Fibroblast of pulmonary artery (primary cell): ENCODE measurements at regions not wholly inside any gene's neighbourhood (a gene's known extent, or its start where the extent isn't known, plus 50 kb on each side); places are given as distances from the start of the nearest gene placed in this dataset.

ENCODE experiments used
- DNase-seq: peaks from one replicate; pipeline ENCODE4 v3.0.0-alpha.2; 2010; ENCODE audit warnings: low read depth
- H3K4me3 ChIP-seq: replicated peaks from 2 replicates; pipeline ENCODE4 v1.5.1; 2011; ENCODE audit warnings: low read depth, mild to moderate bottlenecking, control low read depth, low read length, moderate library complexity
- CTCF ChIP-seq: IDR thresholded peaks from 2 replicates; pipeline ENCODE4 v1.5.1; 2011; ENCODE audit warnings: mild to moderate bottlenecking, control low read depth, low read length, inconsistent platforms; ENCODE audit errors: missing control alignments

- TF ChIP-seq CTCF, result no peak
- H3K4me3 ChIP-seq, result no peak overlapping the region
- no peak for DNase-seq
Observed at GRCh38 chr2:88283886-88284592, 113.9 kb downstream of the THNSL2 start.

- no peak overlapping the region for H3K4me3 ChIP-seq
- no peak for TF ChIP-seq CTCF
- no peak for DNase-seq
Observed at GRCh38 chr2:88281302-88282217, 111.4 kb downstream of the THNSL2 start.

GRCh38 chr2:88269836-88270235 is 99.7 kb downstream of the THNSL2 start:
- no peak for DNase-seq
- TF ChIP-seq CTCF, result no peak
- H3K4me3 ChIP-seq, result no peak overlapping the region

- TF ChIP-seq CTCF, result no peak
- H3K4me3 ChIP-seq, result no peak overlapping the region
- DNase-seq, result peak; percentile 24
Observed at GRCh38 chr2:88265352-88266303, 95.5 kb downstream of the THNSL2 start.

- DNase-seq, result no peak
- no peak overlapping the region for H3K4me3 ChIP-seq
- no peak for TF ChIP-seq CTCF
Observed at GRCh38 chr2:88263861-88264260, 93.7 kb downstream of the THNSL2 start.

- no peak overlapping the region for H3K4me3 ChIP-seq
- DNase-seq, result no peak
- no peak for TF ChIP-seq CTCF
Observed at GRCh38 chr2:88261725-88262124, 91.6 kb downstream of the THNSL2 start.
